ENCODE measurements at regions not wholly inside any gene's neighbourhood (a gene's known extent, or its start where the extent isn't known, plus 50 kb on each side); places are given as distances from the start of the nearest gene placed in this dataset.

- no peak for DNase-seq (ENCODE audit: low read depth in 1 of 2, low spot score in 1 of 2)
- no peak overlapping the region for H3K4me2 ChIP-seq
- ChIA-PET POLR2A (no interaction called here), CTCF (interaction anchor here (1.0 kb wide), 1 partner anchor 374 kb away, joined by 4 read pairs; no protein-coding TSS in a partner anchor)
- H3K4me3 ChIP-seq, result no peak overlapping the region
- no peak overlapping the region for H3K27ac ChIP-seq
- TF ChIP-seq JUN (IDR thresholded peaks at IDR 0.05) (no peak), RARB (CRISPR knock-in tag; IDR thresholded peaks at IDR 0.05) (no peak), CEBPB (IDR thresholded peaks at IDR 0.05) (no peak), HOXB13 (CRISPR knock-in tag; IDR thresholded peaks at IDR 0.05; ENCODE audit: low read depth) (no peak), EP300 (IDR thresholded peaks at IDR 0.05) (no peak), KDM5A (IDR thresholded peaks at IDR 0.05) (no peak), EHMT2 (IDR thresholded peaks at IDR 0.05; ENCODE audit: low read depth) (no peak), BHLHE40 (IDR thresholded peaks at IDR 0.05; ENCODE audit: low read depth, low read length) (no peak), TFCP2L1 (CRISPR knock-in tag; IDR thresholded peaks at IDR 0.05) (no peak), ESRRA (IDR thresholded peaks at IDR 0.05; ENCODE audit: borderline replicate concordance, low read length) (no peak)
- 19% methylated on average over 4 of the region's 4 CpGs for WGBS (ENCODE audit: missing lambda C conversion rate)
- ATAC-seq, result no peak
- FAIRE-seq, result no peak
- H3K9me3 ChIP-seq, result 0 out of 3 replicates have a peak, but pooled peaks cover 5% of the 10 kb centered on the region
- no peaks in the 10 kb centered on the region for H3K4me1 ChIP-seq
Measured at GRCh38 chr16:86143666-86144065, 244.7 kb downstream of the IRF8 start.

- ChIA-PET POLR2A (no interaction called here), CTCF (no interaction called here)
- H3K4me2 ChIP-seq, result no peak overlapping the region
- H3K4me1 ChIP-seq, result no peaks in the 10 kb centered on the region
- WGBS (ENCODE audit: missing lambda C conversion rate), result 0% methylated on average over 1 of the region's 1 CpG
- no peak for FAIRE-seq
- no peak for ATAC-seq
- H3K27ac ChIP-seq, result no peak overlapping the region
- H3K9me3 ChIP-seq, result no peaks in the 10 kb centered on the region
- H3K4me3 ChIP-seq, result no peak overlapping the region
- no peak for DNase-seq (ENCODE audit: low read depth in 1 of 2, low spot score in 1 of 2)
- TF ChIP-seq HMGXB4 (CRISPR knock-in tag; IDR thresholded peaks at IDR 0.05; ENCODE audit: borderline replicate concordance) (no peak), CTCF (IDR thresholded peaks at IDR 0.05) (no peak), MAFK (IDR thresholded peaks at IDR 0.05; ENCODE audit: partially characterized antibody) (no peak), HDAC2 (IDR thresholded peaks at IDR 0.05) (no peak), USF2 (IDR thresholded peaks at IDR 0.05) (no peak), JUN (IDR thresholded peaks at IDR 0.05) (no peak), HOXA7 (CRISPR knock-in tag; IDR thresholded peaks at IDR 0.05) (no peak), HES2 (IDR thresholded peaks at IDR 0.05) (no peak), HOXB5 (CRISPR knock-in tag; IDR thresholded peaks at IDR 0.05) (no peak), ZSCAN20 (CRISPR knock-in tag; IDR thresholded peaks at IDR 0.05) (no peak), GATA3 (IDR thresholded peaks at IDR 0.05; ENCODE audit: borderline replicate concordance) (no peak), PHF8 (IDR thresholded peaks at IDR 0.05; ENCODE audit: borderline replicate concordance, low read depth) (no peak), CBX8 (IDR thresholded peaks at IDR 0.05) (no peak), BCL3 (IDR thresholded peaks at IDR 0.05) (no peak), ESRRA (IDR thresholded peaks at IDR 0.05; ENCODE audit: borderline replicate concordance, low read length) (no peak), ZC3H11A (IDR thresholded peaks at IDR 0.05) (no peak), RARB (CRISPR knock-in tag; IDR thresholded peaks at IDR 0.05) (no peak), KDM5A (IDR thresholded peaks at IDR 0.05) (no peak)
Measured at GRCh38 chr16:86145669-86146068, 246.7 kb downstream of the IRF8 start.

Data from A549 (cell line).